A673 (cell line): ENCODE measurements at regions not wholly inside any gene's neighbourhood (a gene's known extent, or its start where the extent isn't known, plus 50 kb on each side); places are given as distances from the start of the nearest gene placed in this dataset.

Experiments
- CTCF ChIP-seq: fragments of 300-800, 200-600 bp; sonication (generic); conservative IDR thresholded peaks from 2 replicates; pipeline ENCODE4 v1.5.1; 2017; ENCODE audit warnings: low read depth, mild to moderate bottlenecking, antibody characterized with exemption, low read length, moderate library complexity, mixed read lengths
- EZH2 ChIP-seq: fragments of 200-600 bp; sonication (generic); IDR thresholded peaks from 2 replicates; pipeline ENCODE4 v1.6.1; 2017; ENCODE audit warnings: borderline replicate concordance, low read depth, mild to moderate bottlenecking, mixed read lengths, antibody characterized with exemption, low read length; ENCODE audit not compliant: poor library complexity, severe bottlenecking

DNA sequence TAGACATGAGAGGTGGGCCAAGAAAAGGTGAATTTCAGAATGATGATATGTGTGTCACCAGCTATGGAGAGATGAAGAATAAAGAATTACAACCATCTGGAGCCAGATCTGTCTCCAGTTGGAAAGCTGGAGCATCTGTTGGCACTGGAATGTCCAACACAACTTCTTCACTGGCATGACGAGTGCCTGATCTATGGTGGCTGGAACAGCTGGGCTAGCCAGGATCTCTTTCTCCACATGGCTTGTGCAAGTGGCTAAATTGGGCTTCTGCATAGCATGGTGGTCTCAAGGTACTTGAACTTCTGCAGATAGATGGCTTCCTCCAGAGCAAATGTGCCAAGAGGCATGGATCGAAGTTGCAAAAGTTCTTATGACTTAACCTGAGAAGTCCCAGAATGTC lies 256.1 kb upstream of the NCAM1 start:
- TF ChIP-seq CTCF: no peak
- no peak for TF ChIP-seq EZH2
